Natural killer cell (primary cell): ENCODE measurements at regions not wholly inside any gene's neighbourhood (a gene's known extent, or its start where the extent isn't known, plus 50 kb on each side); places are given as distances from the start of the nearest gene placed in this dataset.

Experiments used
- ATAC-seq, 3 donors: fragments of 150-1000 bp in 2 of 3; fragments of 200-7000 bp in 1 of 3; cut with Tn5 transposase; 1 replicate in 1 of 3; 2 replicates in 2 of 3; pipeline ENCODE4 v1.10.0; 2021; ENCODE audit warnings: mild to moderate bottlenecking in 2 of 3, moderate library complexity in 2 of 3
- DNase-seq, 2 donors: peaks; one replicate each; pipeline versions ENCODE4 v3.0.0 to v3.0.0-alpha.2; 2013 to 2021; ENCODE audit warnings: mixed read lengths in 1 of 2
- H3K27ac ChIP-seq: one replicate; pipeline ENCODE4 v1.5.1; 2013; ENCODE audit warnings: mild to moderate bottlenecking, low read length
- H3K27me3 ChIP-seq: one replicate; pipeline ENCODE4 v1.6.1; 2013; ENCODE audit warnings: low read length; ENCODE audit not compliant: control insufficient read depth, insufficient read depth
- H3K36me3 ChIP-seq: one replicate; pipeline ENCODE4 v1.6.1; 2013; ENCODE audit warnings: low read length; ENCODE audit not compliant: control insufficient read depth, insufficient read depth
- H3K4me1 ChIP-seq: one replicate; pipeline ENCODE4 v1.6.1; 2013; ENCODE audit warnings: low read length; ENCODE audit not compliant: control insufficient read depth, insufficient read depth
- H3K4me3 ChIP-seq: one replicate; pipeline ENCODE4 v1.5.1; 2013; ENCODE audit warnings: low read length
- H3K9me3 ChIP-seq: one replicate; pipeline ENCODE4 v1.6.1; 2013; ENCODE audit warnings: low read length; ENCODE audit not compliant: control insufficient read depth, insufficient read depth
- H3K27ac Mint-ChIP-seq, 2 donors: one replicate each; pipeline ENCODE4 v1.8.0; 2022; ENCODE audit warnings: mild to moderate bottlenecking in 2 of 2, mixed read lengths in 2 of 2, moderate library complexity in 1 of 2
- H3K27me3 Mint-ChIP-seq, 2 donors: one replicate each; pipeline ENCODE4 v1.8.0; 2022; ENCODE audit warnings: low read depth in 2 of 2, mixed read lengths in 2 of 2
- H3K36me3 Mint-ChIP-seq: one replicate; pipeline ENCODE4 v1.8.0; 2022; ENCODE audit warnings: mixed read lengths
- H3K4me1 Mint-ChIP-seq, 2 donors: one replicate each; pipeline ENCODE4 v1.8.0; 2022; ENCODE audit warnings: mixed read lengths in 2 of 2
- H3K4me3 Mint-ChIP-seq: one replicate; pipeline ENCODE4 v1.8.0; 2022; ENCODE audit warnings: mild to moderate bottlenecking, moderate library complexity, mixed read lengths
- H3K9me3 Mint-ChIP-seq, 2 donors: one replicate each; pipeline ENCODE4 v1.8.0; 2022; ENCODE audit warnings: mixed read lengths in 2 of 2
- WGBS: methylation state at CpG from one replicate; pipeline ENCODE4 v1.1.7; 2013; ENCODE audit warnings: missing lambda C conversion rate; ENCODE audit not compliant: insufficient coverage; 5-methylcytosine and 5-hydroxymethylcytosine counted together
- intact Hi-C: fragments of 100-400 bp; cut with micrococcal nuclease; formaldehyde crosslinking; loops from one replicate; pipeline ENCODE4 v1.14.2; 2022
- TF ChIP-seq, protein P1 (sequence below): fragments of 200-600 bp; IDR thresholded peaks from one replicate; pipeline ENCODE4 v1.8.0; 2022; ENCODE audit warnings: antibody characterized with exemption

- intact Hi-C loops, result no loop called here
- H3K36me3 ChIP-seq, result no peaks in the 10 kb centered on the region
- H3K4me3 Mint-ChIP-seq, result no peak overlapping the region
- no peak overlapping the region for H3K27ac Mint-ChIP-seq
- no peaks in the 10 kb centered on the region for H3K36me3 Mint-ChIP-seq
- no peaks in the 10 kb centered on the region for H3K9me3 Mint-ChIP-seq
- no peaks in the 10 kb centered on the region for H3K9me3 ChIP-seq
- no peak overlapping the region for H3K27ac ChIP-seq
- no peak overlapping the region for H3K4me3 ChIP-seq
- DNase-seq (no peak), ATAC-seq (no peak)
- TF ChIP-seq, protein P1, sequence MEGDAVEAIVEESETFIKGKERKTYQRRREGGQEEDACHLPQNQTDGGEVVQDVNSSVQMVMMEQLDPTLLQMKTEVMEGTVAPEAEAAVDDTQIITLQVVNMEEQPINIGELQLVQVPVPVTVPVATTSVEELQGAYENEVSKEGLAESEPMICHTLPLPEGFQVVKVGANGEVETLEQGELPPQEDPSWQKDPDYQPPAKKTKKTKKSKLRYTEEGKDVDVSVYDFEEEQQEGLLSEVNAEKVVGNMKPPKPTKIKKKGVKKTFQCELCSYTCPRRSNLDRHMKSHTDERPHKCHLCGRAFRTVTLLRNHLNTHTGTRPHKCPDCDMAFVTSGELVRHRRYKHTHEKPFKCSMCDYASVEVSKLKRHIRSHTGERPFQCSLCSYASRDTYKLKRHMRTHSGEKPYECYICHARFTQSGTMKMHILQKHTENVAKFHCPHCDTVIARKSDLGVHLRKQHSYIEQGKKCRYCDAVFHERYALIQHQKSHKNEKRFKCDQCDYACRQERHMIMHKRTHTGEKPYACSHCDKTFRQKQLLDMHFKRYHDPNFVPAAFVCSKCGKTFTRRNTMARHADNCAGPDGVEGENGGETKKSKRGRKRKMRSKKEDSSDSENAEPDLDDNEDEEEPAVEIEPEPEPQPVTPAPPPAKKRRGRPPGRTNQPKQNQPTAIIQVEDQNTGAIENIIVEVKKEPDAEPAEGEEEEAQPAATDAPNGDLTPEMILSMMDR, result no peak
- peaks cover 0 to 11% of the 10 kb centered on the region in 2 donors for H3K27me3 Mint-ChIP-seq
- no peaks in the 10 kb centered on the region for H3K4me1 ChIP-seq
- WGBS, result 91% methylated on average over 5 of the region's 6 CpGs
- H3K4me1 Mint-ChIP-seq, result no peaks in the 10 kb centered on the region
- no peaks in the 10 kb centered on the region for H3K27me3 ChIP-seq
These were observed 52.4 kb upstream of the WDR26 start for GRCh38 chr1:224486801-224487583.

GRCh38 chr1:224488806-224489499 is 54.4 kb upstream of the WDR26 start:
- H3K27me3 ChIP-seq, result no peaks in the 10 kb centered on the region
- Mint-ChIP-seq H3K36me3 (no peaks in the 10 kb centered on the region), H3K27me3 (peaks cover 0 to 11% of the 10 kb centered on the region in 2 donors), H3K9me3 (no peaks in the 10 kb centered on the region), H3K4me1 (no peaks in the 10 kb centered on the region), H3K4me3 (no peak overlapping the region), H3K27ac (no peak overlapping the region)
- H3K36me3 ChIP-seq, result no peaks in the 10 kb centered on the region
- no peak overlapping the region for H3K4me3 ChIP-seq
- intact Hi-C loops, result no loop called here
- no peak overlapping the region for H3K27ac ChIP-seq
- no peaks in the 10 kb centered on the region for H3K9me3 ChIP-seq
- no peaks in the 10 kb centered on the region for H3K4me1 ChIP-seq
- 90% methylated on average over 1 of the region's 2 CpGs for WGBS
- TF ChIP-seq, protein P1, result no peak
- DNase-seq (no peak), ATAC-seq (no peak)

- no peaks in the 10 kb centered on the region for H3K4me1 ChIP-seq
- 64% methylated on average over 4 of the region's 5 CpGs for WGBS
- no peak overlapping the region for H3K27ac ChIP-seq
- H3K27ac Mint-ChIP-seq, result no peak overlapping the region
- no peak overlapping the region for H3K4me3 Mint-ChIP-seq
- TF ChIP-seq, protein P1, result no peak
- intact Hi-C loops, result no loop called here
- no peak for DNase-seq
- peaks cover 0 to 11% of the 10 kb centered on the region in 2 donors for H3K27me3 Mint-ChIP-seq
- ATAC-seq, result no peak
- no peaks in the 10 kb centered on the region for H3K9me3 Mint-ChIP-seq
- H3K36me3 ChIP-seq, result no peaks in the 10 kb centered on the region
- no peaks in the 10 kb centered on the region for H3K27me3 ChIP-seq
- H3K4me3 ChIP-seq, result no peak overlapping the region
- no peaks in the 10 kb centered on the region for H3K9me3 ChIP-seq
- no peaks in the 10 kb centered on the region for H3K4me1 Mint-ChIP-seq
- no peaks in the 10 kb centered on the region for H3K36me3 Mint-ChIP-seq
These were observed 55.2 kb upstream of the WDR26 start for GRCh38 chr1:224489534-224490365.
